NCI-H146 treated with DMSO at 0.1 percent for 48 hours (cell line): ENCODE measurements at regions not wholly inside any gene's neighbourhood (a gene's known extent, or its start where the extent isn't known, plus 50 kb on each side); places are given as distances from the start of the nearest gene placed in this dataset.
A peak's percentile ranks its signal among the peaks of the same experiment; 100 is the strongest.

Experiments
- DNase-seq: peaks from one replicate; lab custom pipeline; 2025; ENCODE audit not compliant: unreplicated experiment; lab: John Stamatoyannopoulos, UW

GRCh38 chr2:155209696-155210450 is 511.4 kb downstream of the KCNJ3 start:
- DNase-seq, result no peak

GRCh38 chr2:155203178-155203577 is 504.7 kb downstream of the KCNJ3 start:
- no peak for DNase-seq

- no peak for DNase-seq
These were observed 502.3 kb downstream of the KCNJ3 start for GRCh38 chr2:155200753-155201152.

GRCh38 chr2:155190342-155190741 is 491.8 kb downstream of the KCNJ3 start:
- peak; percentile 30 for DNase-seq

GRCh38 chr2:155178921-155179320 is 480.4 kb downstream of the KCNJ3 start:
- no peak for DNase-seq

GRCh38 chr2:155176345-155176744 is 477.9 kb downstream of the KCNJ3 start:
- DNase-seq, result no peak

- DNase-seq, result no peak
These were observed 470.8 kb downstream of the KCNJ3 start for GRCh38 chr2:155169317-155169716.

GRCh38 chr2:155162494-155162893 is 464.0 kb downstream of the KCNJ3 start:
- no peak for DNase-seq

GRCh38 chr2:155161314-155161713 is 462.8 kb downstream of the KCNJ3 start:
- DNase-seq, result no peak

GRCh38 chr2:155157711-155158110 is 459.2 kb downstream of the KCNJ3 start:
- DNase-seq, result no peak

- DNase-seq, result no peak
These were observed 458.6 kb downstream of the KCNJ3 start for GRCh38 chr2:155157065-155157464.

- no peak for DNase-seq
These were observed 453.4 kb downstream of the KCNJ3 start for GRCh38 chr2:155151945-155152344.

GRCh38 chr2:155151472-155151871 is 453.0 kb downstream of the KCNJ3 start:
- DNase-seq, result no peak

GRCh38 chr2:155145758-155146229 is 447.3 kb downstream of the KCNJ3 start:
- DNase-seq, result peak; percentile 95

GRCh38 chr2:155141418-155141817 is 442.9 kb downstream of the KCNJ3 start:
- no peak for DNase-seq

GRCh38 chr2:155125585-155126230 is 427.2 kb downstream of the KCNJ3 start:
- no peak for DNase-seq

- peak; percentile 20 for DNase-seq
These were observed 417.4 kb downstream of the KCNJ3 start for GRCh38 chr2:155115846-155116245.

- no peak for DNase-seq
These were observed 412.6 kb downstream of the KCNJ3 start for GRCh38 chr2:155111070-155111469.

- no peak for DNase-seq
These were observed 411.0 kb downstream of the KCNJ3 start for GRCh38 chr2:155109527-155109926.

GRCh38 chr2:155100261-155100660 is 401.8 kb downstream of the KCNJ3 start:
- DNase-seq, result no peak

GRCh38 chr2:155099784-155100183 is 401.3 kb downstream of the KCNJ3 start:
- DNase-seq, result no peak

- DNase-seq, result no peak
These were observed 397.1 kb downstream of the KCNJ3 start for GRCh38 chr2:155095613-155096012.
